H4 (cell line): ENCODE measurements at regions not wholly inside any gene's neighbourhood (a gene's known extent, or its start where the extent isn't known, plus 50 kb on each side); places are given as distances from the start of the nearest gene placed in this dataset.
"Not testable (repeated sequence)": the region's sequence is repeated elsewhere in the genome, so short reads cannot be mapped to it uniquely, and the experiment has no call there.

Experiments used
- DNase-seq: peaks from one replicate; pipeline ENCODE4 v3.0.0-alpha.2; 2015; ENCODE audit warnings: low spot score

DNA sequence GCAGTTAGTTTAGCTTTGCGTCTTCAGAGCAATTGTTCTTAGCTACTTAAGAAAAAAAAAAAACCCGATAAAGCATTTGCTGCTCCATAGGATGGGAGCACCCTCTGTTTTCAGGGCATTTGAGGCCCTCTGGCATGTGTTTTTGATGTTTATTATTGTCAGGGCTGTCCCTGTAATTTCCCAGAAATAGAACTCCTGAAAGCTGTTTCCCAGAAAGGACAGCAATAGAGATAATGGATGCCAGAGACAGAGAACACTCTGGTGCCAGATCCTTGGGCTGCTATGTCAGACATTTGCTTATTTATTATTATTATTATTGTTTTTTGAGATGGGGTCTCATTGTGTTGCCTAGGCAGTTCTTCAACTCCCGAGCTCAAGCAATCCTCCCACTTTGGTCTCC, 201.3 kb downstream of the ALG10 start:
- DNase-seq, result no peak

DNA sequence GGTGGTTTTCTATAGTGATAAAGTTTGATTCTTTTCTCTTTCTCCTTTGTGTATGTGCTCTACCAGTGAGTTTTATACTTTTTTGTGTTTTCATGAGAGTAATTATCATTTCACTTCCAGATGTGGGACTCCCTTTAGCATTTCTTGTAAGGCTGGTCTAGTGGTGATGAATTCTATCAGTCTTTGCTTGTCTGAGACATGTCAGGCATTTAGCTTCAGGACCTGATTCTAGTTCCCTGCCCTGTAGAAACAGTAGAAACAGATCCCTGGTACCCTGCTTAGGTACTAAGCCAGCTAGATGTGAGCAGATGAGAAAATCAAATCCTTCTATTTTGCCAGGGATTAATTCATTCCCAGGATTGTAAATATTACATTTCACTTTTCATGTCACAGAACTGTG, 203.7 kb downstream of the ALG10 start:
- DNase-seq, result not testable (repeated sequence)

- not testable (repeated sequence) for DNase-seq
Measured at GRCh38 chr12:34228046-34228445, 205.8 kb downstream of the ALG10 start.

GRCh38 chr12:34229033-34229432, 206.7 kb downstream of the ALG10 start:
- DNase-seq, result not testable (repeated sequence)

DNA sequence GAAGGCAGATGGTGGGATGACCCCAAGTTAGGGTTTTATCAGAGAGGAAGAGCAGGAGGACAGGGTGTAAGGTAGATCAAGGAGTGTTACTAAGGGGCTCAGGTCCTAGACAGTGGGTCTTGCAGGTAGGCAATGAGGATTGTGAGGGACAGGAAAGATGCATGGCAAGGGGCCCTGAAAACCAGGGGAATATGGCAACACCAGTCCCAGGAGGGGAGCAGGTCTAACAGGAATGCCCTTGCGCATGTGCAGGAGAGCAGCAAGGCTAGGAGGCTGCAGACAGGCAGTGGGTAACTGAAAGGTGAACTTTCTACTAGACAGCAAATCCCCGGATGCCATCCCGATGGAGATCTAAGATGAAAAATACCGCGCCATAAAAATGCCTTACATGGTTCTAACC, 211.3 kb downstream of the ALG10 start:
- DNase-seq, result no peak

DNA sequence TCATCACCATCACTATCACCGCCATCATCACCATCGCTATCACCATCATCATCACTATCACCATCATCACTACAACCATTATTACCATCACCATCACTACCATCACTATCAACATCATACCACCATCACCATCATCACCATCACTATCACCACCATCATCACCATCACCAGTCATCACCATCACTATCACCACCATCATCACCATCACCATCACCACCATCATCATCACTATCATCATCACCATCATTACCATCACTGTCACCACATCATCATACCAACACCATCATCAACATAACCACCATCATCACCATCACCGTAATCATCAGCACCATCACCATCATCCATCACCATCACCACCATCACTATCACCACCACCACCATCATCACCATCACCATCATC, 213.8 kb downstream of the ALG10 start:
- no peak for DNase-seq

DNA sequence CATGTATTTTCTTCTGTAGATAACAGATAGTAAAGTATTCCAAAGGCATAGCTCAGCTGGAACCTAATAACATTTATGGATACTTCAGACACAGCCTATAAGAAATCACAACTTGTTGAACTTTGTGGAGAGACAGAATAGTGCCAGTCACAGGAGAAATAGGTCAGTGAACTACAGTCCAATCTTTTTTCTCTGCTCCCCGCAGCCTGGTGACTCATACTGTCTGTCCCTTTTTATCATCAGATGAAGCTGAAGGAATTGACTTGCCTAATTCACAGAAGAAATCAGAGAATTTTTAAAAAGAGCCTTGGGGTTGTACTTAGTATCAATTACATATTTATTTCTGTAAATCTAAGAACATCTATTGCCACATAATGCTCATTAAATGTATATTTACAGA, 222.3 kb downstream of the ALG10 start:
- no peak for DNase-seq

DNA sequence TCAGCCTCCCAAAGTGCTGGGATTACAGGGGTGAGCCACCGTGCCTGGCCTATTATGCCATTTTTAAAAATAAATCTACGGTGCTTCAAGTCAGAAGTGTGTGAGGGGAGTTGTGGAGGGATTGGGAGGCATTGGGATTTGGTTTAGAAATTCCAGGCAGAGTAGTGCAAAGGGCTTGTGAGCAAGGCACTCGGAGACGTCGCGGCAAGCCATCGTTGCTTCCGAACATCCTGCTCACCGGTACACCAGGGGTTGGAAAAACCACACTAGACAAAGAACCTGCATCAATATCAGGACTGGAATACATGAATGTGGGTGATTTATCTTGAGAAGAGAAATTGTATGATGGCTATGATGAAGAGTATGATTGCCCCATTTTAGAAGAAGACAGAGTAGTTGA, 227.0 kb downstream of the ALG10 start:
- no peak for DNase-seq

DNA sequence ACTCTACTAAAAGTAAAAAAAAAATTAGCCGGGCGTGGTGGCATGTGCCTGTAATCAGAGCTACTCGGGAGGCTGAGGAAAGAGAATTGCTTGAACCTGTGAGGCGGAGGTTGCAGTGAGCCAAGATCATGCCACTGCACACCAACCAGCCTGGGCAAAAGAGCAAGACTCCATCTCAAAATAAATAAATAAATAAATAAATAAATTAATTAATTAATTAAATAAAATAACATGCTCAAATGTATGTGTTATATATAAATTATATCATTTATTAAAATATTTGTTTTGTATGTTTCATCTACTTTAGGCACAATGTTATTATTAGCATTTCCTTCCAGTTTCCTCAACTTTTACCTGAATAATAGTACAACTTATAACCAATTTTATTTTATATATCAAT, 229.6 kb downstream of the ALG10 start:
- not testable (repeated sequence) for DNase-seq

DNA sequence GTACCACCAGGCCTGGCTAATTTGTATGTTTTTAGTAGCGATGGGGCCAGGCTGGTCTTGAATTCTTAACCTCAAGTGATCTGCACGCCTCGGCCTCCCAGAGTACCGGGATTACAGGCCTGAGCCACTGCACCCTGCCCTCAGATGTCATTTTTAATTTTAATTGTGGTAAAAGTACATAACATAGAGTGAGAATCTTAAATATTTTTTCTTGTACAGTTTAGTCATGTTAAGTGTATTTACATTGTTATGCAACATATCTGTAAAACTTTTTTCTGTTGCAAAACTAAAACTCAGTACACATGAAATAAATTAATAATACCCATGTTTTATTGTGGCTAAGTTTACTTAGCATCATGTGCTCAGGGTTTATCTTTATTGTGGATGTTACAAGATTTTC, 231.4 kb downstream of the ALG10 start:
- DNase-seq, result no peak

DNA sequence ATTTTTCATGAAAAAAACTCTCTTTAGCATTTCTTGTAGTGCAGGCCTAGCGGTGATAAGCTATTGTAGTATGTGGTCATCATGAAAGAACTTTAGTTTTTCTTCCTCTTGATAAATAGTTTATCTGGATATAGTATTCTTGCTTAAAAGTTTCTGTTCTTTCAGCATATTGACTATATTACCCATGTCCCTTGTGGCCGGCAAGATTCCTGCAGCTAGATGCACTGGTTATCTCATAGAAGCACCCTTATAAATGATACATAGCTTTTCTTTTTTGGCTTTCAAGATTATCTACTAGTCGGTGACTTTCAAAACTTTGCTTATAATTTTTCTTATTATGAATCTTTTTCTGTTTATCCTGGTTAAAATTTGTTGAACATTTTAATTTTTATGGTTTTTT, 234.8 kb downstream of the ALG10 start:
- DNase-seq, result no peak

DNA sequence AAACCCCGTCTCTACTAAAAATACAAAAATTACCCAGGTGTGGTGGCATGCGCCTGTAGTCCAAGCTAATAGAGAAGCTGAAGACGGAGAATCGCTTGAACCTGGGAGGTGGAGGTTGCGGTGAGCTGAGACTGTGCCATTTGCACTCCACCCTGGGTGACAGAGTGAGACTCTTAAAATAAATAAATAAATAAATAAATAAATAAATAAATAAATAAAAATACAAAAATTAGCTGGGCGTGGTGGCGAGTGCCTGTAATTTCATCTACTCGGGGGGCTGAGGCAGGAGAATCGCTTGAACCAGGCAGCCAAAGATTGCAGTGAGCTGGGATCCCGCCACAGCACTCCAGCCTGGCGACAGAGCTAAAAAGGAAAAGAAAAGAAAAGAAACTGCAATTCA, 239.8 kb downstream of the ALG10 start:
- DNase-seq, result not testable (repeated sequence)

DNA sequence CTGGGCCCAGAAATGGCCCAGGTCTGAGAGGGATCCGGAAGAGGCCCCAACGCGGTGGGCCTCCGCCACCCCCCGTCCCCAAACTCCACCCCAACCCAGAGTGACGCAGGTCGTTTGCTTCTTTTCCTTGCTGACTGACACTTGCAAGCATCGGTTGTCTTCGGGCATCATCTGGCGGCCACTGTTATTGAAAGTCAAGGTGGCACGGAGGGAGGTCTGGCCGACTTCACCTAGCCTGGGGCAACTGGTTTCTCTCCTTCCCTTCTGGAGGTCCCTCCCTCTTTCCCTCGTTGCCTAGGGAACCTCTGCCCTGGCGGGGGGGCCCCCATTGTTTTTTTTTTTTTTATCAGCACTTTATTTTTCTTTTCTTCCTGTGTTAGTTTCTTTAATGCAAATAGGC, 241.8 kb downstream of the ALG10 start:
- DNase-seq, result no peak

GRCh38 chr12:34273703-34274102, 251.4 kb downstream of the ALG10 start:
- not testable (repeated sequence) for DNase-seq

- DNase-seq, result no peak
Measured at GRCh38 chr12:34275129-34275528, 252.8 kb downstream of the ALG10 start.

DNA sequence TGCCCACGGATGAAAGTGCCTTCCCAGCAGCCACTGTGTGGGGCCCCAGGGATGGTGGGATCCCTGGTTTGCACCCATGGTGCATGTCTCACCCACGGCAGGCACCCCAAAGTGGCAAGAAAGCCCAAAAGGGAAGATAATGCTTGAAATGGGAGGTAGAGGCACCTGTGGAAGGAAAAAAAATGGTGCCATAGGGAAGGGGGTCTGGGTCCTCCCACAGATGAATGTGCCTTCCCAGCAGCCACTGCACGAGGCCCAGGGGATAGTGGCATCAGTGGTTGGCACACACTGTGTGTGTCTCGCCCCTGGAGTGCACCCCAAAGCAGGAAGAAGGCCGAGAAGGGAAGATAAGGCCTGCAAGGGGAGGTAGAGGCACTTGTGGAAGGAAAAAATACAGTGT, 264.2 kb downstream of the ALG10 start:
- no peak for DNase-seq

GRCh38 chr12:34286934-34287333, 264.6 kb downstream of the ALG10 start:
- no peak for DNase-seq

- no peak for DNase-seq
Measured at GRCh38 chr12:34287437-34287836, 265.1 kb downstream of the ALG10 start.

GRCh38 chr12:34287986-34288962, 266.0 kb downstream of the ALG10 start:
- DNase-seq, result no peak

DNA sequence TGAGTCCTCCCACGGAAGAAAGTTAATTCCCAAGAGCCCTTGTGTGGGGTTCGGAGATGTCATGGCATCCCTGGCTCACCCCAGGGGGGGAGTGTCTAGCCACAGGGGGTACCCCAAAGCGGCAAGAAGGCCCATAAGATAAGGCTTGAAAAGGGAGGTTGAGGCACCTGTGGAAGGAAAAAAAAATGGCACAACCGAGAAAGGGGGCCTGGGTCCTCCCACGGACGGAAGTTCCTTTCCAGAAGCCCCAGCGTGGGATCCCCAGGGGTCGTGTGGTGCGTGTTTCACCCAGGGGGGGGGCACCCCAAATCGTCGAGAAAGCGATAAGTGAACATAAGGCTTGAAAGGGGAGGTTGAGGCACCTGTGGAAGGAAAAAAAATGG, 266.7 kb downstream of the ALG10 start:
- DNase-seq, result no peak

DNA sequence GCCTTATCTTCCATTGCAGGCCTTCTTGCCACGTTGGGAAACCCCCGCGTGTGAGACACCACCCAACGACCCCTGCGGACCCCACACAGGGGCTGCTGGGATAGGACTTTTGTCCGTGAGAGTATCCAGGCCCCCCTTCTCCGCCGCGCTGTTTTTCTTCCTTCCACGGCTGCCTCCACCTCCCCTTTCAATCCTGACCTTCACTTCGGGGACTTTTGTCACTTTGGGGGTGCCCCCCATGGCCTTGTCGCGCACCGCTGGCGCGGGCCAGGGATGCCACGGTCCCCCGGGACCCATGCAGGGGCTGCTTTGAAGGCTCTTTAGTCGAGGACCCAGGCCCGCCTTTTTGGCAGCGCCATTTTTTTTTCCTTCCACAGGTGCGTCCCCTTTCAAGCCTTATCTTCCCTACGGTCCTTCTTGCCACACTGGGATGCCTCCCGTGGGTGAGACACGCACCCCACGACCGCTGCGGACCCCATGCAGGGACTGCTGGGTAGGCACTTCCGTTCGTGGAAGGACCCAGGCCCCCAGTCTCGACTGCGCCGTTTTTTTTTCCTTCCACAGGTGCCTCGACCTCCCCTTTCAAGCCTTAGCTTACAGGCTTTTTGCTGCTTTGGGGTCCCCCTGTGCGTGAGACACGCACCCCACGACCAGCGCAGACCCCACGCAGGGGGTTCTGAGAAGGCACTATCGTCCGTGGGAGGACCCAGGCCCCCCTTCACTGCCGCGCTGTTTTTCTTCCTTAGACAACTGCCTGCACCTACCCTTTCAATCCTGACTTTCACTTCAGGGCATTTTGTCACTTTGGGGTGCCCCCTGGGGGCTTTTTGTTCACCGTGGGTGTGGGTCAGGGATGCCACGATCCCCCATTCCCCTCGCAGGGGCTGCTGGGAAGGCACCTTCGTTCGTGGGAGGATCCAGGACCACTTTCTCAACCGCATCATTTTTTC, 267.4 kb downstream of the ALG10 start:
- DNase-seq, result no peak

- no peak for DNase-seq
Measured at GRCh38 chr12:34290381-34290995, 268.2 kb downstream of the ALG10 start.
